IMR-90 (cell line): ENCODE measurements at regions not wholly inside any gene's neighbourhood (a gene's known extent, or its start where the extent isn't known, plus 50 kb on each side); places are given as distances from the start of the nearest gene placed in this dataset.

Experiments used
- CEBPB ChIP-seq: IDR thresholded peaks from 2 replicates; pipeline ENCODE4 v1.6.1; 2012; ENCODE audit warnings: low read depth, low read length, improper control_type of control experiment
- CTCF ChIP-seq: conservative IDR thresholded peaks from 2 replicates; pipeline ENCODE4 v1.5.1; 2012; ENCODE audit warnings: mild to moderate bottlenecking, low read depth, low read length, improper control_type of control experiment
- MAFK ChIP-seq: IDR thresholded peaks from 2 replicates; pipeline ENCODE4 v1.6.1; 2012; ENCODE audit warnings: low read depth, low read length, improper control_type of control experiment
- NFE2L2 ChIP-seq: fragments of 150-350 bp; IDR thresholded peaks from 2 replicates; pipeline ENCODE4 v1.6.1; 2016; ENCODE audit warnings: low read depth, mild to moderate bottlenecking, low read length
- POLR2A ChIP-seq: IDR thresholded peaks from 2 replicates; pipeline ENCODE4 v1.6.1; 2012; ENCODE audit warnings: mild to moderate bottlenecking, low read depth, low read length
- SMC3 ChIP-seq: fragments of 150-350 bp; IDR thresholded peaks from 2 replicates; pipeline ENCODE4 v1.6.1; 2016; ENCODE audit warnings: low read depth, mild to moderate bottlenecking, antibody characterized with exemption, low read length, moderate library complexity

DNA sequence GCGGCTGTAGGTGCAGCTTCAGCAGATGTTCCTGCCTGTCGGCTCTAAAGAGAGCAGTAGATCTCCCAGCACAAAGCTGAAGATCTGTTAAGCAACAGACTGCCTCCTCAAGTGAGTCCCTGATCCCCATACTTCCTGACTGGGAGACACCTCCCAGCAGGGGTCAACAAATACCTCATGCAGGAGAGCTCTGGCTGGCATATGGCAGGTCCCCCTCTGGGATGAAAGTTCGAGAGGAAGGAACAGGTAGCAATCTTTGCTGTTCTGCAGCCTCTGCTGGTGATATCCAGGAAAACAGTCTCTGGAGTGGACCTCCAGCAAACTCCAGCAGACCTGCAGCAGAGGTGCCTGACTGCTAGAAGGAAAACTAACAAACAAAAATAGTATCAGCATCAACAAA is 337.1 kb upstream of the USP15 start:
- TF ChIP-seq CTCF = no peak
- no peak for TF ChIP-seq NFE2L2
- TF ChIP-seq POLR2A = no peak
- TF ChIP-seq SMC3 = no peak
- no peak for TF ChIP-seq MAFK
- TF ChIP-seq CEBPB = no peak
